GM20000 (cell line): ENCODE measurements at regions not wholly inside any gene's neighbourhood (a gene's known extent, or its start where the extent isn't known, plus 50 kb on each side); places are given as distances from the start of the nearest gene placed in this dataset.

Experiments used
- DNase-seq: peaks from one replicate; pipeline ENCODE4 v3.0.0; 2012; ENCODE audit warnings: low spot score
- CTCF ChIP-seq: IDR thresholded peaks from 2 replicates; pipeline ENCODE4 v1.5.1; 2012; ENCODE audit warnings: mild to moderate bottlenecking, control low read depth; ENCODE audit errors: extremely low read depth, missing control alignments

- no peak for DNase-seq
- TF ChIP-seq CTCF: no peak
Measured at GRCh38 chr10:30231709-30232108, 117.4 kb downstream of the MTPAP start.

- no peak for TF ChIP-seq CTCF
- DNase-seq: no peak
Measured at GRCh38 chr10:30231071-30231652, 117.9 kb downstream of the MTPAP start.

- DNase-seq: no peak
- TF ChIP-seq CTCF: no peak
Measured at GRCh38 chr10:30229536-30229935, 119.5 kb downstream of the MTPAP start.

- DNase-seq: no peak
- no peak for TF ChIP-seq CTCF
Measured at GRCh38 chr10:30228417-30229036, 120.6 kb downstream of the MTPAP start.

- no peak for TF ChIP-seq CTCF
Measured at GRCh38 chr10:30227481-30227880, 121.6 kb downstream of the MTPAP start.

GRCh38 chr10:30219971-30220751 is 128.9 kb downstream of the MTPAP start:
- DNase-seq: peak; percentile 26
- TF ChIP-seq CTCF: no peak

More at GRCh38 chr10:30227481-30227880, 121.6 kb downstream of the MTPAP start:
- no peak for DNase-seq

GRCh38 chr10:30216821-30217220 is 132.3 kb downstream of the MTPAP start:
- DNase-seq: no peak
- no peak for TF ChIP-seq CTCF
